HEK293 (cell line): ENCODE measurements at regions not wholly inside any gene's neighbourhood (a gene's known extent, or its start where the extent isn't known, plus 50 kb on each side); places are given as distances from the start of the nearest gene placed in this dataset.

Experiments used
- CTCF ChIA-PET: fragments of 350-600 bp; formaldehyde crosslinking; extraction: SDS; loops from one replicate; lab custom pipeline; 2021; ENCODE audit warnings: antibody characterized with exemption; lab: Yijun Ruan, JAX
- POLR2A ChIA-PET: fragments of 300-600 bp; formaldehyde crosslinking; extraction: SDS; loops from one replicate; lab custom pipeline; 2020; ENCODE audit warnings: antibody characterized with exemption, inconsistent platforms; lab: Yijun Ruan, JAX
- H3K27ac ChIP-seq: fragments of 200-500 bp; sonication (Bioruptor generic); 2 replicates; pipeline ENCODE4 v1.5.1; 2014; ENCODE audit warnings: low read depth, low read length, control low read depth, inconsistent platforms; ENCODE audit errors: extremely low read depth
- H3K36me3 ChIP-seq, 2 experiments: fragments of 200-500 bp in 1 of 2; sonication (Bioruptor generic) in 1 of 2; 1 replicate in 1 of 2; 2 replicates in 1 of 2; pipeline ENCODE4 v1.5.1; 2014 to 2017; ENCODE audit warnings: inconsistent platforms in 2 of 2, low read length in 2 of 2; ENCODE audit not compliant: control insufficient read depth in 2 of 2, insufficient read depth in 1 of 2
- H3K4me1 ChIP-seq: fragments of 200-500 bp; sonication (Bioruptor generic); 2 replicates; pipeline ENCODE4 v1.5.1; 2014; ENCODE audit warnings: mild to moderate bottlenecking, low read length, inconsistent platforms; ENCODE audit not compliant: control insufficient read depth, insufficient read depth
- H3K4me3 ChIP-seq: 2 replicates; pipeline ENCODE4 v1.5.1; 2011; ENCODE audit warnings: low read depth, mild to moderate bottlenecking, control low read depth, low read length, moderate library complexity
- H3K9me3 ChIP-seq: fragments of 200-500 bp; sonication (Bioruptor generic); 2 replicates; pipeline ENCODE4 v1.5.1; 2014; ENCODE audit warnings: low read depth, low read length, inconsistent platforms; ENCODE audit not compliant: control insufficient read depth, insufficient read depth
- HOXA7 ChIP-seq: sonication (generic); formaldehyde crosslinking; IDR thresholded peaks from 2 replicates; pipeline ENCODE4 v1.8.1; 2022; ENCODE audit warnings: missing genetic modification reagents, borderline replicate concordance
- PRDM1 ChIP-seq: fragments of 450-650 bp; formaldehyde crosslinking; IDR thresholded peaks from 2 replicates; pipeline ENCODE4; 2016; ENCODE audit warnings: missing biosample characterization, missing genetic modification characterization
- ZNF138 ChIP-seq: fragments of 450-650 bp; formaldehyde crosslinking; IDR thresholded peaks from 2 replicates; pipeline ENCODE4 v1.5.1; 2016; ENCODE audit warnings: missing biosample characterization, missing genetic modification characterization, borderline replicate concordance
- ZNF184 ChIP-seq: fragments of 450-650 bp; IDR thresholded peaks from 2 replicates; pipeline ENCODE4 v1.5.1; 2018; ENCODE audit warnings: missing biosample characterization, mild to moderate bottlenecking, missing genetic modification characterization
- ZNF2 ChIP-seq: fragments of 450-650 bp; formaldehyde crosslinking; IDR thresholded peaks from 2 replicates; pipeline ENCODE4 v1.5.1; 2016; ENCODE audit warnings: missing biosample characterization, missing genetic modification characterization
- ZNF23 ChIP-seq: fragments of 450-650 bp; formaldehyde crosslinking; IDR thresholded peaks from 2 replicates; pipeline ENCODE4 v1.5.1; 2016; ENCODE audit warnings: missing biosample characterization, missing genetic modification characterization, borderline replicate concordance
- ZNF248 ChIP-seq: fragments of 450-650 bp; formaldehyde crosslinking; IDR thresholded peaks from 2 replicates; pipeline ENCODE4 v1.5.1; 2017; ENCODE audit warnings: missing biosample characterization, missing genetic modification characterization
- ZNF274 ChIP-seq, 2 experiments: fragments of 200-500 bp in 1 of 2; fragments of 450-650 bp in 1 of 2; sonication (Bioruptor generic) in 1 of 2; formaldehyde crosslinking in 1 of 2; IDR thresholded peaks; 2 replicates each; pipeline versions ENCODE4 v1.5.1 to v1.6.1; 2014 to 2016; ENCODE audit warnings: borderline replicate concordance in 1 of 2, inconsistent platforms in 1 of 2, low read length in 1 of 2, missing biosample characterization in 1 of 2, missing genetic modification characterization in 1 of 2
- ZNF354C ChIP-seq: fragments of 450-650 bp; formaldehyde crosslinking; IDR thresholded peaks from 2 replicates; pipeline ENCODE4 v1.5.1; 2016; ENCODE audit warnings: missing biosample characterization, missing genetic modification characterization, low read depth, borderline replicate concordance
- ZNF37A ChIP-seq: fragments of 450-650 bp; IDR thresholded peaks from 2 replicates; pipeline ENCODE4 v1.5.1; 2018; ENCODE audit warnings: missing biosample characterization, missing genetic modification characterization
- ZNF544 ChIP-seq: fragments of 450-650 bp; formaldehyde crosslinking; IDR thresholded peaks from 2 replicates; pipeline ENCODE4 v1.5.0; 2017; ENCODE audit warnings: missing biosample characterization, missing genetic modification characterization
- ZNF558 ChIP-seq: fragments of 450-650 bp; formaldehyde crosslinking; IDR thresholded peaks from 2 replicates; pipeline ENCODE4 v1.5.1; 2016; ENCODE audit warnings: missing biosample characterization, missing genetic modification characterization
- ZNF621 ChIP-seq: fragments of 450-650 bp; formaldehyde crosslinking; IDR thresholded peaks from 2 replicates; pipeline ENCODE4 v1.5.1; 2017; ENCODE audit warnings: missing biosample characterization, missing genetic modification characterization
- ZSCAN23 ChIP-seq: fragments of 450-650 bp; formaldehyde crosslinking; IDR thresholded peaks from 2 replicates; pipeline ENCODE4 v1.5.1; 2016; ENCODE audit warnings: missing biosample characterization, missing genetic modification characterization
- TF ChIP-seq, protein P1 (sequence below): sonication (generic); formaldehyde crosslinking; IDR thresholded peaks from 2 replicates; pipeline ENCODE4 v1.8.1; 2022; ENCODE audit warnings: mild to moderate bottlenecking, moderate library complexity, missing genetic modification reagents
- TF ChIP-seq, protein P2 (sequence below): fragments of 450-650 bp; formaldehyde crosslinking; IDR thresholded peaks from 2 replicates; pipeline ENCODE4 v1.5.1; 2016; ENCODE audit warnings: missing biosample characterization, missing genetic modification characterization
- TF ChIP-seq, protein P3 (sequence below): fragments of 450-650 bp; formaldehyde crosslinking; IDR thresholded peaks from 2 replicates; pipeline ENCODE4 v1.5.1; 2016; ENCODE audit warnings: missing biosample characterization, missing genetic modification characterization
- TF ChIP-seq, protein P4 (sequence below): fragments of 450-650 bp; formaldehyde crosslinking; IDR thresholded peaks from 2 replicates; pipeline ENCODE4 v1.5.1; 2016; ENCODE audit warnings: missing biosample characterization, missing genetic modification characterization
- TF ChIP-seq, protein P5 (sequence below): fragments of 450-650 bp; formaldehyde crosslinking; IDR thresholded peaks from 2 replicates; pipeline ENCODE4 v1.5.1; 2016; ENCODE audit warnings: missing biosample characterization, missing genetic modification characterization

DNA sequence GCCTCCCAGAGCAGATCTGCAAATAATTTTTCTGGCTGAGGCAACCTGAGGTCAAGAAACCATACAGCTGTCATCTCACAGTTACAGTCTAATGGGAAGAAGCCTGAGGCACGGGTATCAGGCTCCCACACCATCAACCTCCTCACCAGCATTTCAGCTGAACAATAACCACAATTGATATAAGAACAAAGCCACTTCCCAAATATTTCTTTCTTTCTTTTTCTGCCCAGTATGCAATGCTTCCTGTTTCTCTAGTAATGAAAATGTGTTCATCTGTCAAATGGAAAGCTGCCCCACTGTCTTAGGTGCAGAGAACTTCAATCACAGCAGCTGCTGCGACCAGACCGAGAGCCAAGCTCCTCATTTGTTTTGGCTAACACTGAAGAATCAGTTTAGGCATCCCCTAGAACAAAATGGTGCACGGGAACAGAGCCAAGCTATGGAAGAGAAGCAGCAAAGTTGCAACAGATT lies 108.4 kb downstream of the BLID start:
- POLR2A ChIA-PET = no interaction called here
- no peaks in the 10 kb centered on the region for H3K36me3 ChIP-seq
- H3K4me3 ChIP-seq = no peak overlapping the region
- no peak overlapping the region for H3K27ac ChIP-seq
- H3K4me1 ChIP-seq = no peaks in the 10 kb centered on the region
- H3K9me3 ChIP-seq = no peaks in the 10 kb centered on the region
- CTCF ChIA-PET = interaction anchor here (1.0 kb wide), 1 partner anchor 352 kb away, joined by 3 read pairs; no protein-coding TSS in a partner anchor
- TF ChIP-seq, protein P1, sequence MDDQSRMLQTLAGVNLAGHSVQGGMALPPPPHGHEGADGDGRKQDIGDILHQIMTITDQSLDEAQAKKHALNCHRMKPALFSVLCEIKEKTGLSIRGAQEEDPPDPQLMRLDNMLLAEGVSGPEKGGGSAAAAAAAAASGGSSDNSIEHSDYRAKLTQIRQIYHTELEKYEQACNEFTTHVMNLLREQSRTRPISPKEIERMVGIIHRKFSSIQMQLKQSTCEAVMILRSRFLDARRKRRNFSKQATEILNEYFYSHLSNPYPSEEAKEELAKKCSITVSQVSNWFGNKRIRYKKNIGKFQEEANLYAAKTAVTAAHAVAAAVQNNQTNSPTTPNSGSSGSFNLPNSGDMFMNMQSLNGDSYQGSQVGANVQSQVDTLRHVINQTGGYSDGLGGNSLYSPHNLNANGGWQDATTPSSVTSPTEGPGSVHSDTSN (CRISPR knock-in tag) = no peak
- no peak for TF ChIP-seq ZNF37A (tag by site-specific recombination)
- TF ChIP-seq, protein P2, sequence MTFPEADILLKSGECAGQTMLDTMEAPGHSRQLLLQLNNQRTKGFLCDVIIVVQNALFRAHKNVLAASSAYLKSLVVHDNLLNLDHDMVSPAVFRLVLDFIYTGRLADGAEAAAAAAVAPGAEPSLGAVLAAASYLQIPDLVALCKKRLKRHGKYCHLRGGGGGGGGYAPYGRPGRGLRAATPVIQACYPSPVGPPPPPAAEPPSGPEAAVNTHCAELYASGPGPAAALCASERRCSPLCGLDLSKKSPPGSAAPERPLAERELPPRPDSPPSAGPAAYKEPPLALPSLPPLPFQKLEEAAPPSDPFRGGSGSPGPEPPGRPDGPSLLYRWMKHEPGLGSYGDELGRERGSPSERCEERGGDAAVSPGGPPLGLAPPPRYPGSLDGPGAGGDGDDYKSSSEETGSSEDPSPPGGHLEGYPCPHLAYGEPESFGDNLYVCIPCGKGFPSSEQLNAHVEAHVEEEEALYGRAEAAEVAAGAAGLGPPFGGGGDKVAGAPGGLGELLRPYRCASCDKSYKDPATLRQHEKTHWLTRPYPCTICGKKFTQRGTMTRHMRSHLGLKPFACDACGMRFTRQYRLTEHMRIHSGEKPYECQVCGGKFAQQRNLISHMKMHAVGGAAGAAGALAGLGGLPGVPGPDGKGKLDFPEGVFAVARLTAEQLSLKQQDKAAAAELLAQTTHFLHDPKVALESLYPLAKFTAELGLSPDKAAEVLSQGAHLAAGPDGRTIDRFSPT (tag by site-specific recombination) = no peak
- TF ChIP-seq, protein P3, sequence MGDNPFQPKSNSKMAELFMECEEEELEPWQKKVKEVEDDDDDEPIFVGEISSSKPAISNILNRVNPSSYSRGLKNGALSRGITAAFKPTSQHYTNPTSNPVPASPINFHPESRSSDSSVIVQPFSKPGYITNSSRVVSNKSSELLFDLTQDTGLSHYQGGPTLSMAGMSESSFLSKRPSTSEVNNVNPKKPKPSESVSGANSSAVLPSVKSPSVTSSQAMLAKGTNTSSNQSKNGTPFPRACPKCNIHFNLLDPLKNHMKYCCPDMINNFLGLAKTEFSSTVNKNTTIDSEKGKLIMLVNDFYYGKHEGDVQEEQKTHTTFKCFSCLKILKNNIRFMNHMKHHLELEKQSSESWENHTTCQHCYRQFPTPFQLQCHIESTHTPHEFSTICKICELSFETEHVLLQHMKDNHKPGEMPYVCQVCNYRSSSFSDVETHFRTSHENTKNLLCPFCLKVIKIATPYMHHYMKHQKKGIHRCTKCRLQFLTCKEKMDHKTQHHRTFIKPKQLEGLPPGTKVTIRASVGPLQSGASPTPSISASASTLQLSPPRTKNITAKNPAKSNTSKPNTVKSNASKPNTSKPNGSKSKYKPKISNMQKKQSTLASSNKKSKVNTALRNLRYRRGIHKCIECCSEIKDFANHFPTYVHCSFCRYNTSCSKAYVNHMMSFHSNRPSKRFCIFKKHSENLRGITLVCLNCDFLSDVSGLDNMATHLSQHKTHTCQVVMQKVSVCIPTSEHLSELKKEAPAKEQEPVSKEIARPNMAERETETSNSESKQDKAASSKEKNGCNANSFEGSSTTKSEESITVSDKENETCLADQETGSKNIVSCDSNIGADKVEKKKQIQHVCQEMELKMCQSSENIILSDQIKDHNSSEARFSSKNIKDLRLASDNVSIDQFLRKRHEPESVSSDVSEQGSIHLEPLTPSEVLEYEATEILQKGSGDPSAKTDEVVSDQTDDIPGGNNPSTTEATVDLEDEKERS (tag by site-specific recombination) = no peak
- no peak for TF ChIP-seq ZNF354C (tag by site-specific recombination)
- TF ChIP-seq ZNF184 = no peak
- no peak for TF ChIP-seq PRDM1

DNA sequence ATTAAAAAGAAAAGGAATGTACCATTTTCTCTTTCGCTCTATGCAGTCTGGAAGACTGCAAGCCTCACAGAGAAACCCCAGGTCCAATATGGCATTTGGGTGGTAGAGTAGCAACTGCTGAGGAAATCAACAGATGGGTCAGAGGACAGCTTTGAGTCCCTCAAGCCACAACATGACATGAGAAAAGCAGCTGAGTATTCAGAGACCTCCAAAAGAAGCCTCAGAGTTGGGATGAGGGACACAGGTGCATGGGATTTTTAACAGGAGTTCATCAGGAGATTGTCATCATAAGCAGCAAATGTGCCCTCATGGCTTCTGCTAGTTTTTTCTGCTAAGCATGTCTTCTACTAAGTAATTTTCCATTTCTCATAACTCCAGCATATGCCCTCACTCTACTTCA lies 111.6 kb downstream of the BLID start:
- TF ChIP-seq ZNF23 (no peak), ZNF274 (IDR thresholded peaks at IDR 0.05; ENCODE audit: low read length) (no peak), ZNF274 (tag by site-specific recombination; IDR thresholded peaks at IDR 0.05; ENCODE audit: borderline replicate concordance) (no peak), HOXA7 (no peak), ZNF138 (no peak), ZNF2 (tag by site-specific recombination) (no peak)
- ChIA-PET CTCF (interaction anchor here (0.5 to 0.6 kb wide), 2 partner anchors 416 to 1323 kb away, joined by 3 read pairs; no protein-coding TSS in a partner anchor), POLR2A (no interaction called here)
- Histone ChIP-seq H3K4me1 (no peaks in the 10 kb centered on the region), H3K4me3 (no peak overlapping the region), H3K27ac (no peak overlapping the region), H3K9me3 (no peaks in the 10 kb centered on the region), H3K36me3 (no peaks in the 10 kb centered on the region)

DNA sequence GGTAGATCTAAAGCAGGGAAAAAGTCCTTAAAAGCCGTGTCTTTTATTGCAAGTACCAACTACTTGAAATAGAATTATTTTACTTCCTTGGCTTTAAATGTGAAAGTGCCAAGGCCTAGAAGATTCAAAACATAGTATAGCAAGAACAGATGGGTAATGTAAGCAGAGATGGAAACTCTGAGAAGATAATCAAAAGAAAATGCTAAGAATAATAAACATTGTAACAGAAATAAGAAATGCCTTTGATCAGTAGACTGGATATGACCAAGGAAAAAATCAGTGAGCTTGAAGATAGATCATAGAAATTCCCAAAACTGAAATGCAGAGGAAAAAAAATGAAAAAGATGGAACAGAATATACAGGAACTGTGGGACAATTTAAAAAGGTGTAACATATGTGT lies 113.1 kb downstream of the BLID start:
- Histone ChIP-seq H3K27ac (no peak overlapping the region), H3K9me3 (no peaks in the 10 kb centered on the region), H3K4me1 (no peaks in the 10 kb centered on the region), H3K4me3 (no peak overlapping the region), H3K36me3 (no peaks in the 10 kb centered on the region)
- CTCF ChIA-PET = interaction anchor here (0.6 kb wide), 1 partner anchor 55 kb away, joined by 3 read pairs; no protein-coding TSS in a partner anchor
- POLR2A ChIA-PET = no interaction called here
- no peak for TF ChIP-seq ZNF184
- no peak for TF ChIP-seq ZNF544 (tag by site-specific recombination)
- TF ChIP-seq, protein P4, sequence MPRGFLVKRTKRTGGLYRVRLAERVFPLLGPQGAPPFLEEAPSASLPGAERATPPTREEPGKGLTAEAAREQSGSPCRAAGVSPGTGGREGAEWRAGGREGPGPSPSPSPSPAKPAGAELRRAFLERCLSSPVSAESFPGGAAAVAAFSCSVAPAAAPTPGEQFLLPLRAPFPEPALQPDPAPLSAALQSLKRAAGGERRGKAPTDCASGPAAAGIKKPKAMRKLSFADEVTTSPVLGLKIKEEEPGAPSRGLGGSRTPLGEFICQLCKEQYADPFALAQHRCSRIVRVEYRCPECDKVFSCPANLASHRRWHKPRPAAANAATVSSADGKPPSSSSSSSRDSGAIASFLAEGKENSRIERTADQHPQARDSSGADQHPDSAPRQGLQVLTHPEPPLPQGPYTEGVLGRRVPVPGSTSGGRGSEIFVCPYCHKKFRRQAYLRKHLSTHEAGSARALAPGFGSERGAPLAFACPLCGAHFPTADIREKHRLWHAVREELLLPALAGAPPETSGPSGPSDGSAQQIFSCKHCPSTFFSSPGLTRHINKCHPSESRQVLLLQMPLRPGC = no peak
- no peak for TF ChIP-seq ZNF274 (IDR thresholded peaks at IDR 0.05; ENCODE audit: low read length)
- TF ChIP-seq ZNF274 (tag by site-specific recombination; IDR thresholded peaks at IDR 0.05; ENCODE audit: borderline replicate concordance) = no peak
- TF ChIP-seq ZSCAN23 (tag by site-specific recombination) = no peak
- TF ChIP-seq, protein P5, sequence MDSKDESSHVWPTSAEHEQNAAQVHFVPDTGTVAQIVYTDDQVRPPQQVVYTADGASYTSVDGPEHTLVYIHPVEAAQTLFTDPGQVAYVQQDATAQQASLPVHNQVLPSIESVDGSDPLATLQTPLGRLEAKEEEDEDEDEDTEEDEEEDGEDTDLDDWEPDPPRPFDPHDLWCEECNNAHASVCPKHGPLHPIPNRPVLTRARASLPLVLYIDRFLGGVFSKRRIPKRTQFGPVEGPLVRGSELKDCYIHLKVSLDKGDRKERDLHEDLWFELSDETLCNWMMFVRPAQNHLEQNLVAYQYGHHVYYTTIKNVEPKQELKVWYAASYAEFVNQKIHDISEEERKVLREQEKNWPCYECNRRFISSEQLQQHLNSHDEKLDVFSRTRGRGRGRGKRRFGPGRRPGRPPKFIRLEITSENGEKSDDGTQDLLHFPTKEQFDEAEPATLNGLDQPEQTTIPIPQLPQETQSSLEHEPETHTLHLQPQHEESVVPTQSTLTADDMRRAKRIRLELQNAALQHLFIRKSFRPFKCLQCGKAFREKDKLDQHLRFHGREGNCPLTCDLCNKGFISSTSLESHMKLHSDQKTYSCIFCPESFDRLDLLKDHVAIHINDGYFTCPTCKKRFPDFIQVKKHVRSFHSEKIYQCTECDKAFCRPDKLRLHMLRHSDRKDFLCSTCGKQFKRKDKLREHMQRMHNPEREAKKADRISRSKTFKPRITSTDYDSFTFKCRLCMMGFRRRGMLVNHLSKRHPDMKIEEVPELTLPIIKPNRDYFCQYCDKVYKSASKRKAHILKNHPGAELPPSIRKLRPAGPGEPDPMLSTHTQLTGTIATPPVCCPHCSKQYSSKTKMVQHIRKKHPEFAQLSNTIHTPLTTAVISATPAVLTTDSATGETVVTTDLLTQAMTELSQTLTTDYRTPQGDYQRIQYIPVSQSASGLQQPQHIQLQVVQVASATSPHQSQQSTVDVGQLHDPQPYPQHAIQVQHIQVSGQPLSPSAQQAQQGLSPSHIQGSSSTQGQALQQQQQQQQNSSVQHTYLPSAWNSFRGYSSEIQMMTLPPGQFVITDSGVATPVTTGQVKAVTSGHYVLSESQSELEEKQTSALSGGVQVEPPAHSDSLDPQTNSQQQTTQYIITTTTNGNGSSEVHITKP (tag by site-specific recombination) = no peak
- no peak for TF ChIP-seq ZNF558 (tag by site-specific recombination)
- TF ChIP-seq ZNF248 = no peak
- TF ChIP-seq ZNF621 = no peak
